ENCODE measurements at regions not wholly inside any gene's neighbourhood (a gene's known extent, or its start where the extent isn't known, plus 50 kb on each side); places are given as distances from the start of the nearest gene placed in this dataset.

GRCh38 chr11:93957397-93957952, 63.7 kb upstream of the HEPHL1 start:
- H3K4me3 ChIP-seq (ENCODE audit: low read length): no peak overlapping the region
- no peak for DNase-seq (ENCODE audit: low read depth)
- TF ChIP-seq CTCF (IDR thresholded peaks at IDR 0.05; ENCODE audit: insufficient read depth, low read depth, low read length, missing control alignments): no peak

- no peak for TF ChIP-seq CTCF (IDR thresholded peaks at IDR 0.05; ENCODE audit: insufficient read depth, low read depth, low read length, missing control alignments)
- no peak overlapping the region for H3K4me3 ChIP-seq (ENCODE audit: low read length)
- no peak for DNase-seq (ENCODE audit: low read depth)
Measured at GRCh38 chr11:93958991-93959390, 62.2 kb upstream of the HEPHL1 start.

GRCh38 chr11:93959663-93960062, 61.5 kb upstream of the HEPHL1 start:
- no peak overlapping the region for H3K4me3 ChIP-seq (ENCODE audit: low read length)
- no peak for TF ChIP-seq CTCF (IDR thresholded peaks at IDR 0.05; ENCODE audit: insufficient read depth, low read depth, low read length, missing control alignments)
- no peak for DNase-seq (ENCODE audit: low read depth)

- DNase-seq (ENCODE audit: low read depth): no peak
- no peak overlapping the region for H3K4me3 ChIP-seq (ENCODE audit: low read length)
- no peak for TF ChIP-seq CTCF (IDR thresholded peaks at IDR 0.05; ENCODE audit: insufficient read depth, low read depth, low read length, missing control alignments)
Measured at GRCh38 chr11:93963072-93963471, 58.1 kb upstream of the HEPHL1 start.

- no peak for DNase-seq (ENCODE audit: low read depth)
- H3K4me3 ChIP-seq (ENCODE audit: low read length): no peak overlapping the region
- TF ChIP-seq CTCF (IDR thresholded peaks at IDR 0.05; ENCODE audit: insufficient read depth, low read depth, low read length, missing control alignments): no peak
Measured at GRCh38 chr11:93967258-93967657, 53.9 kb upstream of the HEPHL1 start.

- no peak for TF ChIP-seq CTCF (IDR thresholded peaks at IDR 0.05; ENCODE audit: insufficient read depth, low read depth, low read length, missing control alignments)
- no peak overlapping the region for H3K4me3 ChIP-seq (ENCODE audit: low read length)
- DNase-seq (ENCODE audit: low read depth): no peak
Measured at GRCh38 chr11:93967944-93968343, 53.2 kb upstream of the HEPHL1 start.

Data from epithelial cell of esophagus (primary cell).